Prostate gland (tissue), 2 donors: ENCODE measurements at regions not wholly inside any gene's neighbourhood (a gene's known extent, or its start where the extent isn't known, plus 50 kb on each side); places are given as distances from the start of the nearest gene placed in this dataset.

Source experiments
- POLR2A ChIP-seq: fragments of 450-650 bp; IDR thresholded peaks from one replicate; pipeline ENCODE4 v1.6.1; 2016; ENCODE audit warnings: antibody characterized with exemption, mild to moderate bottlenecking
- TF ChIP-seq, protein P1 (sequence below), 4 experiments: fragments of 200-600 bp in 2 of 4; fragments of 450-650 bp in 2 of 4; sonication (generic) in 2 of 4; IDR thresholded peaks; 1 replicate in 3 of 4; 2 replicates in 1 of 4; pipeline ENCODE4 v1.5.1; 2016 to 2019; ENCODE audit warnings: antibody characterized with exemption in 4 of 4, mild to moderate bottlenecking in 2 of 4, moderate library complexity in 2 of 4

DNA sequence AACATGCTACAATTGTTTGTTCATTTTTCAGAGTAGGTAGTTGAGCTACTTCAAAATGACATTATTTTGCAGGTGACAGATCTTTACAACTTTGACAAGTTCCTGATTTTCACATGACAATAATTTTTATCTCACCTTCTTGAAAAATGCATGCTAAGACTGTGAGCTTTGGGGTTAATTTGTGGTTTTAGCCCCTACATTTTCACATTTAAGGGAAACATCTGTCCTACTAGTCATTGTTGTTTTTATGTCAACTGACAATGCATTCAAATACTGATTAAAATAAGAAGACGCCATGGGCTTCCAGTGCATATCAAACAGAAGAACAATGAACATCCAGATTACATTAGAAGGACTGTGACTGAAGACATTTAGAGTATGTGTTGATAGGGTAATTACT lies 1470.8 kb upstream of the TENM4 start:
- TF ChIP-seq POLR2A = no peak
- TF ChIP-seq, protein P1, sequence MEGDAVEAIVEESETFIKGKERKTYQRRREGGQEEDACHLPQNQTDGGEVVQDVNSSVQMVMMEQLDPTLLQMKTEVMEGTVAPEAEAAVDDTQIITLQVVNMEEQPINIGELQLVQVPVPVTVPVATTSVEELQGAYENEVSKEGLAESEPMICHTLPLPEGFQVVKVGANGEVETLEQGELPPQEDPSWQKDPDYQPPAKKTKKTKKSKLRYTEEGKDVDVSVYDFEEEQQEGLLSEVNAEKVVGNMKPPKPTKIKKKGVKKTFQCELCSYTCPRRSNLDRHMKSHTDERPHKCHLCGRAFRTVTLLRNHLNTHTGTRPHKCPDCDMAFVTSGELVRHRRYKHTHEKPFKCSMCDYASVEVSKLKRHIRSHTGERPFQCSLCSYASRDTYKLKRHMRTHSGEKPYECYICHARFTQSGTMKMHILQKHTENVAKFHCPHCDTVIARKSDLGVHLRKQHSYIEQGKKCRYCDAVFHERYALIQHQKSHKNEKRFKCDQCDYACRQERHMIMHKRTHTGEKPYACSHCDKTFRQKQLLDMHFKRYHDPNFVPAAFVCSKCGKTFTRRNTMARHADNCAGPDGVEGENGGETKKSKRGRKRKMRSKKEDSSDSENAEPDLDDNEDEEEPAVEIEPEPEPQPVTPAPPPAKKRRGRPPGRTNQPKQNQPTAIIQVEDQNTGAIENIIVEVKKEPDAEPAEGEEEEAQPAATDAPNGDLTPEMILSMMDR (IDR thresholded peaks at IDR 0.05) = no peak
